AG04450 (cell line): ENCODE measurements at regions not wholly inside any gene's neighbourhood (a gene's known extent, or its start where the extent isn't known, plus 50 kb on each side); places are given as distances from the start of the nearest gene placed in this dataset.

Experiments
- CTCF ChIA-PET: fragments of 300-600, 350-600 bp; formaldehyde crosslinking; extraction: SDS; loops from one replicate; lab custom pipeline; 2022; ENCODE audit warnings: antibody characterized with exemption, inconsistent platforms; lab: Charles Lee
- POLR2A ChIA-PET: fragments of 350-600 bp; formaldehyde crosslinking; extraction: SDS; loops from one replicate; lab custom pipeline; 2021; ENCODE audit warnings: antibody characterized with exemption, inconsistent platforms; lab: Yijun Ruan, JAX
- DNase-seq: peaks from one replicate; pipeline ENCODE4 v3.0.0-alpha.2; 2011; ENCODE audit warnings: low read depth, low spot score
- H3K27ac ChIP-seq: one replicate; pipeline ENCODE4 v1.5.1; 2012; ENCODE audit warnings: low read depth, low read length, control low read depth
- H3K27me3 ChIP-seq: one replicate; pipeline ENCODE4 v1.6.0; 2012; ENCODE audit warnings: low read length; ENCODE audit not compliant: control insufficient read depth, insufficient read depth
- H3K4me3 ChIP-seq: 2 replicates; pipeline ENCODE4 v1.5.1; 2011; ENCODE audit warnings: mild to moderate bottlenecking, low read depth, low read length, control low read depth
- H3K9me3 ChIP-seq: 2 replicates; pipeline ENCODE4 v1.5.1; 2012; ENCODE audit warnings: low read length; ENCODE audit not compliant: control insufficient read depth, insufficient read depth
- CTCF ChIP-seq: IDR thresholded peaks from 2 replicates; pipeline ENCODE4 v1.5.1; 2011; ENCODE audit warnings: low read depth, low read length, control low read depth, inconsistent platforms

- Histone ChIP-seq H3K27ac (no peak overlapping the region), H3K27me3 (no peaks in the 10 kb centered on the region), H3K9me3 (peaks cover 65% of the 10 kb centered on the region), H3K4me3 (no peak overlapping the region)
- TF ChIP-seq CTCF, result no peak
- ChIA-PET CTCF (no interaction called here), POLR2A (interaction anchor here (0.7 kb wide), 1 partner anchor 12 kb away, joined by 3 read pairs; no protein-coding TSS in a partner anchor)
- no peak for DNase-seq
Observed at GRCh38 chr16:79404571-79404970, 196.0 kb downstream of the MAF start.

GRCh38 chr16:79403534-79403933, 197.0 kb downstream of the MAF start:
- Histone ChIP-seq H3K27me3 (no peaks in the 10 kb centered on the region), H3K4me3 (no peak overlapping the region), H3K27ac (no peak overlapping the region), H3K9me3 (peaks cover 65% of the 10 kb centered on the region)
- ChIA-PET CTCF (no interaction called here), POLR2A (no interaction called here)
- TF ChIP-seq CTCF, result no peak
- no peak for DNase-seq

- ChIA-PET POLR2A (no interaction called here), CTCF (no interaction called here)
- H3K27me3 ChIP-seq, result no peaks in the 10 kb centered on the region
- TF ChIP-seq CTCF, result no peak
- no peak for DNase-seq
- no peak overlapping the region for H3K4me3 ChIP-seq
- no peak overlapping the region for H3K27ac ChIP-seq
- peaks cover 68% of the 10 kb centered on the region for H3K9me3 ChIP-seq
Observed at GRCh38 chr16:79402920-79403319, 197.6 kb downstream of the MAF start.

- Histone ChIP-seq H3K4me3 (no peak overlapping the region), H3K9me3 (peaks cover 71% of the 10 kb centered on the region), H3K27me3 (no peaks in the 10 kb centered on the region), H3K27ac (no peak overlapping the region)
- no peak for DNase-seq
- TF ChIP-seq CTCF, result no peak
- ChIA-PET POLR2A (no interaction called here), CTCF (no interaction called here)
Observed at GRCh38 chr16:79402356-79402755, 198.2 kb downstream of the MAF start.

GRCh38 chr16:79401782-79402181, 198.8 kb downstream of the MAF start:
- Histone ChIP-seq H3K9me3 (peaks cover 68% of the 10 kb centered on the region), H3K4me3 (no peak overlapping the region), H3K27ac (no peak overlapping the region), H3K27me3 (no peaks in the 10 kb centered on the region)
- DNase-seq, result no peak
- ChIA-PET POLR2A (no interaction called here), CTCF (no interaction called here)
- TF ChIP-seq CTCF, result no peak
